HG02798 (cell line): ENCODE measurements at regions not wholly inside any gene's neighbourhood (a gene's known extent, or its start where the extent isn't known, plus 50 kb on each side); places are given as distances from the start of the nearest gene placed in this dataset.

ENCODE experiments used
- ATAC-seq: cut with Tn5 transposase; IDR thresholded peaks from one replicate; pipeline ENCODE4 v1.9.1; 2021; ENCODE audit warnings: mild to moderate bottlenecking; ENCODE audit not compliant: unreplicated experiment, poor library complexity

- ATAC-seq: no peak
These were observed 207.9 kb upstream of the ISX start for GRCh38 chr22:34858066-34858465.

DNA sequence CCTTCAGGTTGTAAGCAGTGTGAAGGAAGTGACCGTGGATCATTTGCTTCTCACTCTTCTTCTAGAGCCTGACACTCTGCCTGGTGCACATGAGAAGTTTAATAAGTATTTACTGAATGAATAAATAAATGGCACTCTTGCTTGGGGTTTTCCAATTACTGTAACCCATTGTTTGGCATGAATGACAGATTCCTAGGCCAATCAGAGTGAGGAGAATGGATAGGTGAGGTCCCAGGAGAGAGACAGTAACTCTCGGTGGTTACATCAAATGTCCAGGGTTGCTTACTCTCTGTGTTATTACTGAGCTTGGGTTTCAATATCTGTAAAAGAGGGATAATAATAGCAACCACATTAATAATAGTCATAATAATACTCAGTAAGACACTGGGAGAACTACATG is 204.2 kb upstream of the ISX start:
- no peak for ATAC-seq

DNA sequence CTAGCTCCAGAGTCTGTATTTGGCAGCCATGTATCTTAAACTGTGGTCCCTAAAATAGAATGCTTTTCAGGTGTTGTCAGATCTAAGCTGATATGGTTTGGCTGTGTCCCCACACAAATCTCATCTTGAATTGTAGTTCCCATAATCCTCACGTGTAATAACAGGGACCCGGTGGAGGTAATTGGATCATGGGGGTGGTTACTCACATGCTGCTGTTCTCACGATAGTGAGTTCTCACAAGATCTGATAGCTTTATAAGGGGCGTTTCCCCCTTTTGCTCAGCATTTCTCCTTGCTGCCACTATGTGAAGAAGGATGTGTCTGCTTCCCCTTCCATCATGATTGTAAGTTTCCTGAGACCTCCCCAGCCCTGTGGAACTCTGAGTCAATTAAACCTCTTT is 199.9 kb upstream of the ISX start:
- ATAC-seq: no peak

- ATAC-seq: no peak
These were observed 199.3 kb upstream of the ISX start for GRCh38 chr22:34866495-34867131.

- ATAC-seq: no peak
These were observed 188.5 kb upstream of the ISX start for GRCh38 chr22:34877506-34877905.

GRCh38 chr22:34878171-34878570 is 187.8 kb upstream of the ISX start:
- no peak for ATAC-seq

GRCh38 chr22:34879001-34879400 is 187.0 kb upstream of the ISX start:
- ATAC-seq: no peak

DNA sequence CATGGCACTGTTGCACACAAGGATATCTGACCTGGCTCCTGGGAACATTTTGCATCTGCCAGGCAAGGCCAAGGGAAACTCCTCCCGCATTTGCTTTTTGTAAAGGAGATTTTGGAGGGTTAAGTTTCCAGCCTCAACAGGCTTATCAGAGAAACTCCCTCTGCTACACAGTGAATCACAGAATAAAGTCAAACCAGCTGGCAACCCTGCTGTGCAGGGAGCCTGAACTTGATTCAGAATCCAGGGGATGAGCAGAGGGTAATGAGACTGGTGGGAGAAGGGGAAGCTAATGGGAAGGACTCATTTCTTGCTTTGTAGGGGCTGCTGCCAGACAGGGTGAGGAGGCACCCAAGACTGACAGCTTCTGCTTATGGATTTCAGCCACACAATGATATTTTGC is 185.3 kb upstream of the ISX start:
- ATAC-seq: no peak

GRCh38 chr22:34881453-34881852 is 184.5 kb upstream of the ISX start:
- ATAC-seq: no peak

- no peak for ATAC-seq
These were observed 180.1 kb upstream of the ISX start for GRCh38 chr22:34885852-34886251.

GRCh38 chr22:34886391-34886790 is 179.6 kb upstream of the ISX start:
- ATAC-seq: no peak

DNA sequence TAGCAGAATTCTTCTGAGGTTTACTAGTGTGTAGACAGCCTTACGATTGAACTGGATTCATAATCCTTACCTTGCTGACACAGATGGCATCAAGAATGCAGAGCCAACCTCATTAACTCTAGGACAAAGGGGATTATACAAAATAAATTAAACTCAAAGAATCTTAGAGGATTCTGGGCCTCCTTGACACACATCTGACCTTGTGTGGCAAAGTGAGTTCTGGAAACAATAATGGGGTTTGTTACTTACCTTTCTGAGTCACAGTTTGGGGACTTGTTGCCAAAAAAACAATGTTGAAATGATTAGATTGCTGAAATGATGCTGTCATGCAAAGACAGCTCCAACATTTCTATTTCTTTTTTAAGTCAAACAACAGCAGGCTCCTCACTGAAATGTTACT is 179.1 kb upstream of the ISX start:
- no peak for ATAC-seq

- ATAC-seq: no peak
These were observed 168.8 kb upstream of the ISX start for GRCh38 chr22:34897126-34897525.

GRCh38 chr22:34902335-34902734 is 163.6 kb upstream of the ISX start:
- ATAC-seq: no peak

- ATAC-seq: no peak
These were observed 162.5 kb upstream of the ISX start for GRCh38 chr22:34903416-34903815.

DNA sequence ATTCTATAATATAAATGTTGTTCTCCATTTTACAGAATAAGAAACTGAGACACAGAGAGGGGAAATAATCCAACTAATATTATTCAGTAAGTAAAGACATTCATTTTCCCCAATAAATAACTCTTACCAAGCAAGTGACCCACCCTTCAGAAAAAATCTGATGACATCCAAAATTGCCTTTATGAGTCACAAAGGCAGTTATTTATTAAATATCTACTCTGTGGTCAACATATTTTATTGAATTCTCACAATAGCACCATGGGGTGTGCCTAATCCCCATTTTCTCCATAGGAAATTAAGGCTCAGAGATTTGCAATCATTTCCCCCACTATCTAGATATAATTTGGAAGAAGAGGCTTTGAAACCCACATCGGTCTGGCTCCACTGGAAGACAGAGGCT is 161.5 kb upstream of the ISX start:
- ATAC-seq: no peak

GRCh38 chr22:34913826-34914225 is 152.1 kb upstream of the ISX start:
- no peak for ATAC-seq

- no peak for ATAC-seq
These were observed 151.1 kb upstream of the ISX start for GRCh38 chr22:34914846-34915245.

GRCh38 chr22:34917239-34917638 is 148.7 kb upstream of the ISX start:
- no peak for ATAC-seq

- ATAC-seq: no peak
These were observed 134.9 kb upstream of the ISX start for GRCh38 chr22:34931026-34931425.

- ATAC-seq: no peak
These were observed 131.7 kb upstream of the ISX start for GRCh38 chr22:34934261-34934660.

DNA sequence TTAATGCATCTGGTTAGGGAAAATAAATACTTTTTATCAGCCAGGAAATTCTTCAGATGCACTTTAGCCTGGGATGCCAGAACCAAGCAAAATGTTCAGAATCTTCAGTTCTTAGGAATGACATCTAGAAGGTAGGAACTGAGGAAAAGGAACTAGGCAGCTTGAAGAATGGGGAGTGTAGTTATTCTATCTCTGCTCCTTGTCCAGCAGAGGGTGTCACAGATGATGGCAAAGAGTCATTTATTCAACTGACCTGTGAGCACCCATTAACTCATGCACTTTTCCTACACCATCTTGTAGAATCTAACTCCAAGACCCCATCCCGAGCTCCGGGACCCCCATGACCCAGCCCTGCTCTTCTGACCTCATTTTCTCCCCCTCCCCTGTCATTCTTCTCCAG is 122.1 kb upstream of the ISX start:
- ATAC-seq: no peak
